GM21723 (cell line): ENCODE measurements at regions not wholly inside any gene's neighbourhood (a gene's known extent, or its start where the extent isn't known, plus 50 kb on each side); places are given as distances from the start of the nearest gene placed in this dataset.

Experiments
- ATAC-seq: cut with Tn5 transposase; IDR thresholded peaks from one replicate; pipeline ENCODE4 v1.9.1; 2021; ENCODE audit warnings: mild to moderate bottlenecking, moderate library complexity; ENCODE audit not compliant: unreplicated experiment

DNA sequence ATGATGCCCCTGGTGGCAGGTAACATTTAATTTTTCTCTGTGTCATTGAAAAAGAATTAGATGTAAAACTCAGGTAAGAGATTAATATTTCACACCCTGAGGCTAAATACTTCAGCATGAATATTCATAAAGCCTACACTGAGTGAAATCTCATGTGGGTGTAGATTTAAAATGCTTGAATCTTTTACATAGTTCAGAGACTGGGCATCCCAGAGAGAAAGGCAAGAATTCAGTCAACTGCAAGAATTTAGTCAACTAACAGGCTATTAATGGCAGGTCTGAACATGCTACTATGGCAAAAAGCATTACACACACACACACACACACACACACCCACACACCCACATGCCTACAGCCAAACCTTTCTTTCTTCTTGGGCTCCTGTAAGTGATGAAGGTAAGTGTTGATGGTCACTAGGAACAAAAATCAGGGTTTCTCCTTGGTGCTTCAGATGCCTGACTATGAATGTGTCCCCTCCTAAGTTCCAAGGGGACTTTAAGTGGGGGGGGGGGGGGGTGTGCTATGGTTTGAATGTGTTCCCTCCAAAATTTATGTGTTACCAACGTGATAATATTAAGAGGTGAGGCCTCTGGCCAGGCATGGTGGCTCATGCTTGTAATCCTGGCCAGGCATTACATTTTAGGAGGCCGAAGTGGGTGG lies 63.7 kb upstream of the PSMD7 start:
- ATAC-seq, result no peak

DNA sequence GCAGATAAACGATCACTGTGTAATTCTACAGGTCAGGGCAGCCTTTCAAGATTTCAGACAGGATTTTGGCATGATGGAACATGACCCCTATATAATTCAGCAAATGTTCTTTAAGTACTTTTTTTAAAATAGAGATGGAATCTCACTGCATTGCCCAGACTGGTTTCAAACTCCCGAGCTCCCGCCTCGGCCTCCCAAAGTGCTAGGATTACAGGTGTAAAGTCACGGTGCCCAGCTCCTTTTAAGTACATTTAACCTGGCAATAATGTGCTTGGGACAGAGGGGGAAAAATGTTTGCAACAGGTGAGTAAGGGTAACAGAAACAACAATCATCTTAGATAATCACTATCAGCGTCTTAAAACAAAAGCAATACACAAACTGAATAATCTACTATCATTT lies 66.5 kb upstream of the PSMD7 start:
- no peak for ATAC-seq

DNA sequence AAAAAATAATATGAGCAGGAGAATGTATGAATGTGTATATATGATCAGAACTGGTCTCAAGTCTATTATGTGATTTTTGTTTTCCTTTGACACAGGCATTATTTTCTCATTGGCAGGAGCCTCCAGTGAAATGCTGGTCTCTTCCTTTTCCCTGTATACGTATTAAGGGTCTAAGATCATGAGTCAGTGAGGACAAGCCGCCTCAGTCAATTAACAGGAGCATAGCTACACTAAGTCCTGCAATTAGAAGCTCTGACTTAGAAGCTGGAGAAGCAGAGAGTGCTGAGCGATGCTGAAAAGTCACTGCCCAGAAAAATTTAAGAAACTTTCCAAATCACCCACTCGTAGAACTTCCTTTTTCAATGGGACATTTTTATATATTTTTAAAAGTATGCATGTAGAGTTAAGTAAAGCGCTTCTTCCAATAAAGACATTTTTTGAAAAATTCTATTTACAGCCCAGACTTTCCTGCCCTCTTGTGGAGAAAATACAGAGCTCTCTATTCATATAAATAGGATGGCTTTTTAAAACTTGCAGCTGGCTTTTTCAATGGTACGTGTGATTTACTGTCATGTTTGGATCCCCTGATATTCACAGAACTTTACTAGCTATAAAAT lies 70.2 kb upstream of the PSMD7 start:
- no peak for ATAC-seq

DNA sequence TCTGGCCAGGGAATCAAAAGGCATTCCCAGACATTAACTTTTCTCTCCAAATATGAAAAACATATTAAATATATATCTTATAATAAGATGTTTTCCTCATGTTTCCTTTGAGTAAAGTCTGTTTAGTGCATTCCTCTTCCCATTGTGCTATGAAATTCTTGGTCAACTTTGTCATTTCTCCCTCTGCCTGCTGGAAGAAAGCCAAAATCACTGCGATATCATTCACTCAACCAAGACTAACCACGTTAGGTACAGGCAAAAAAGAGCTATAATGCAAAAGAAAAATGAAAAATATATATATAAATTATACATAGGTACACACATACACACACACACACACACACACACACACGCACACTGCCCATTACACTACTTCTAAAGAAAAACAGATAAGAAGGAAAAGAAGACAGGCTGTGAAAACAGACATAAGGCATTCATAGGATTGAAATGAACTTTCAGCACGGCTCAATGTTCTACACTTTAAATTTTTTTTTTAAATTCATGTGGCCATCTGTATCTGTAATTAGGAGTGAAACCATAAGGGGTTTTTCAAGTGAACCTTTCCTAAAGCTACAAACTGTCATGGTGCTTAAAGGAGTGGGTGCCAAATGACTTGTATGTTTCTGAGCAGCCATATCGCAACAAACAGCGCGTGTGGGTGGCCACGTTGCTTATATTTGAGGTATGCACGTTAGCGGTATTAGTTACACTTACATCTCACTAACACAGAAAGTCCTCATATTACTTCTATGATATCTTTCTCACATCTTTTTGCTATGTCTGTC lies 71.6 kb upstream of the PSMD7 start:
- no peak for ATAC-seq

DNA sequence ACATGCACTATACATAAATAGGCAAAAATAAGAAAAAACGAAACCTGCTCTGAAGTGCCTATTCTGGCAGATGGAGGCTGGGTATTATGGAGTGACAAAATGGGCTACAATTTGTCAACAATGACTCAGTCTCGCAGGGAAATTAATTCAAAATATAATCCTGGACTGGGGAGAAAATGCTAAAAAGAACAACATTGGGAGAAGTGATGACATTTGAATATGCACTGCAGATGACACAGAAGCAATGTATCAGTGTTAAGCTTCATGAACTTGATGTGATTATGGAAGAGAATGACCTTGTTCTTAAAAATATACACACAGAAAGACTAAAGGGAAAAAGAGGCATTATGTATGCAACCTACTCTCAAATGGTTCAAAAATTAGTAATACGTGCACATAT lies 74.8 kb upstream of the PSMD7 start:
- no peak for ATAC-seq

DNA sequence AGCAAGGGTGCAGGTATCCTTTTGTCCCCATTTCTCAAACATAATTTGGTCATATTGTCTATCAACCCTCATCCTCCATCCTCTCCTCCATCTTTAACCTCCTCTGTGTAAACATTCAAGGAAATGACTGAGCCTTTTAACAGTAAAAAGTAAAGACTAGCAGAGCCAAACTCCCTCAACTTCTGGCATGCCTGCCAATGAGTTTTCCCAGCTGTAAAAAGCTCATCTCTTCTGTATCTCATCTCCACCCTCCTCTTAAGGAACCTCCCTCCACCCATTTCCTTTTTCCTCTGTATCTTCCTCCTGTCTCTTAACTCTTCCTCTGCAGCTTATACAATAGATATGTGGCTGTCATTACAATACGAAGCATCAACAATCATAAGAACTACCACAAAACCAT lies 76.9 kb upstream of the PSMD7 start:
- ATAC-seq, result no peak

DNA sequence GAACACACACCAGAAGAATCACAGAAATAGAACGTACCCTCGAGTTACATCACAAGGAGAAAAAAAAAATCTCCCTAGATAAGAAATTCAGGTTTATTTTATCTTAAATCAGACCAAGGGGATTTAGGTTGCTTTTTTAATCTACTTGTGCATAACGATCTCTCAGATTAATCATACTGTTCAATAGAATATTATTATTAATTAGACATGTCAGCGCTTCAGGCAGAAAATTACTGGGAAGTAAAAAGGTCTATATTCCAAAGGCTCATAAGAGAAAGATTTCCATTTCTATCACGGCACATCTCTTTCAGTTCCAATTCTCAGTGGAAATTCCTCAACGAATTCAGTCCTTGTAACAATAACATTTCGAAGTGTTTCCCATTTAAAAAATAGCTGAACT lies 77.7 kb upstream of the PSMD7 start:
- ATAC-seq, result no peak

DNA sequence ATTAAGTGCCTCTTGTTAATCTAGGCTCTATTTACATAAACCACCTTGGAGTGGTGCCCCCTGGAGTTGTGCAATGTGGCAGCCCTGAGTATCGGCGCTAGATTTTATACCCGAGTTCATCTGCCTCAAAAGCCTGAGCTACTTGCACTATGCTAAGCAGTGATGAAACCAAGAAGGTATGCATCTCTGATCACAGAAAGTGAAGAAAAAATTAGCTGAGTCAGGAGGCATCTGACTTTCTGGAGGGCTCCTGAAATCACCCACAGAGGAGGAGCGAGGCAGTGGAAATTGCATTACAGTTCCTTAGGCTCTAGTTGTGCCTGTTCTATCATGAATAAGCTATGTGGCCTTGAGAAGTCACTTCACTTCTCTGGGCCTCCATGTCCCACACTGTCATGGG lies 80.3 kb upstream of the PSMD7 start:
- ATAC-seq, result no peak

DNA sequence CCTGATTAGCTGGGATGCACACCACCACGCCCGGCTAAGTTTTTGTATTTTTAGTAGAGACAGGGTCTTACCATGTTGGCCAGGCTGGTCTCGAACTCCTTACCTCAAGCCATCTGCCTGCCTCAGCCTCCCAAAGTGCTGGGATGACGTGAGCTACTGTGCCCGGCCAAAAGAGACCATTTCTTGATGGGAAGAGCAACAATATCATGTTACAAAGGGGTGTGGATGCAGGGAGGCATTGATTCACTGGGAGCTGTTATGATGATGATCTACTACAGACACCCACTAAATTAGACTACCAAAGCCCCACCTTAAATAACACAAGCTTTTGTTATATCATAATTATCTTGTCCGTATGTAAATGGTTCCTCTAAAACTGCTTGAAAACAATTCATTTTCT lies 81.4 kb upstream of the PSMD7 start:
- no peak for ATAC-seq

DNA sequence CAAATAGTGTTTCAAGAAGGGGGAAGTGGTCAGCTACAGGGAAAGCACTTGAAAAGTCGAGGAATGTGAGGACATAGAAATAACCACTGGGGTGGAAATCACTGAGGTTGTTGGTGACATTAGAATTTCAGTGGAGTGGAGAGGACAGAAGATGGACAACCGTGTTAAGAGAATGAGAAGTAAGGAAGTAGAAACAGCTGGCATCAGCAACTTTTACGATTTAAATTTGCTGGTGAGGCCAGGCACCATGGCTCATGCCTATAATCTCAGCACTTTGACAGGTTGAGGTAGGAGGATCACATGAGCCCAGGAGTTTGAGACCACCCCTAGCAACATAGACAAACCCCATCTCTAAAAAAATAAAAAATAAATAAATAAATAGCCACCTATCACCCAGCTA lies 83.2 kb upstream of the PSMD7 start:
- ATAC-seq, result no peak

DNA sequence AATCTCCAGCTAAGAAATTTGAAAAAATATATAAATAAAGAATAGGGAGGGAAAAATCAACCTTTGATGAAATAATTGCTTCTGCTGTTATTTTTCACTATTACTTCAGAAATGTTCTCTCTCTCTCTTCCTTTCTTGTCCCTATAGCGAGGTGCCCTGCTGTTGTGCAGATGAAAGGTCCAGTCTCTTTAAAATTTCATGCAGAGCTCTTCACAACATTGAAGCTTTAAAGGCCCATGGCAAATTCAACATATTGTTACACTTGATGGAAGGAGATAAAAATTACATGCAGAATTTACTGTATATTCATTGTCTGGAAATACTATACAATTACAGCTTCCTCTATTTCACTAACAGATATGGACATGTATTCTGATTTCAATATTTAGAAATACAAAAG lies 86.4 kb upstream of the PSMD7 start:
- ATAC-seq, result no peak

DNA sequence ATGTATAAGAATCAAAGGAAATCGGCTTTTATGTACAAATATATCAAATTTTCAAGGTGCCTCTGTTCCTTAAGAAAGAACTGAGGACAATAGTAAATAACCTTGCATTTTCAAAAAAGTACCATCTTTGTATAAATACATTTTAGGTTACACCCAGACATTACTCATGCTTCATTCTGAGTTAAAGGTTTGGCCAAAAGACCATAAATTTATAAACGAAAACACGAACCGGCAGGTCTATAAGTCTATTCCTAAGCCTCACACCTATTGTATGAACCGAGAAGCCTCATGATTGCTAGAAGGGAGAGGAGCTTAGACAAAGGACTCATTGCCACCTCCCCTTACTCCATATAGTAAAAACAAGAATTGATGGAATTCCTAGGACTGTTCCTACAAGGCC lies 94.6 kb upstream of the PSMD7 start:
- ATAC-seq, result no peak

DNA sequence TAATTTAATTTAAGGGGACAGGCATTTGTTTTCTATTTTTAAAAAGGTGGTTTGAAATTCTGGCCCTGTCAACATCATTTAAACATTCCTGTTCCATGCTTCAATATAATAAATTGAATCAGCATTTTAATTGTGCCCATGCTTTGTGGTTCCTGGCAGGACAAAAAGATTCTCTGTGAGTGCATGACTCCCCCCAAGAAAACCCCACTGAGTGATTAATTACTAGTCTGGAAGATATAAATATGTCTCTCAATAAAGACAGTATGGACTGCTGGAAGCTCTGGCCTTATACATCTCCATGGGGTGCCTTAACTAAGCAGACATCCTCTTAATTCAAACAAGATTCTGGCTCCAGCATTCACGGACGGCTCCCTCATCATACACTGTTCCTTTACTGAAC lies 95.0 kb upstream of the PSMD7 start:
- ATAC-seq, result no peak

DNA sequence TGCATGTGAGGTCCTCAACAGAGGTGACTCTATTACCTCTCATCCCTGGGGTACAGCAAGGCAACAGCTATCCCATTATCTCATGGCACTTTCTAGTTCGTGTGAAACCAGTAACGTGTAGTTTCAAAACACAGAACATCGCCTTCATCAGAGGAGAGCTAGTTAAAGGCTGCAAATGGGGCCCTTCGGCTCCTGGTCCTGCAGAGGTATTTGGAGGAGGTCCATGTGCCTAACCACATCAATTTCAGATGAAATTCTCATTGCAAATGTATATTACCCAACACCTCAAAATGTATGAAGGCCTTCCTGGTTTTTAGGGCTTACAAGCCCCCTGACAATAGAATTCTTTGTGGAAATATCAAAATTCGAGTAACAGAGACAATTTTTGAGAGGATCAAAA lies 95.7 kb upstream of the PSMD7 start:
- ATAC-seq, result no peak

DNA sequence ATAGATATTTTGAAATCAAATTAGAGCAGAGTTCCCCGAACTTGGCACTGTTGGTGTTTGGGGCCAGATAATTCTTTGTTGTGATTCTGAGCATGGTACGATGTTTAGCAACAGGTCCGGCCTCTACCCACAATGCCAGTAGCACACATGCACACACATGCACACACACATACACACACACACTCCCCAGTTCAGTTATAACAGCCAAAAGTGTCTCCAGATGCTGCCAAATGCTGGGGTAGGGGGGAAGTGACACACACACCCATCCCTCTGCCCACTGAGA lies 96.8 kb upstream of the PSMD7 start:
- no peak for ATAC-seq

DNA sequence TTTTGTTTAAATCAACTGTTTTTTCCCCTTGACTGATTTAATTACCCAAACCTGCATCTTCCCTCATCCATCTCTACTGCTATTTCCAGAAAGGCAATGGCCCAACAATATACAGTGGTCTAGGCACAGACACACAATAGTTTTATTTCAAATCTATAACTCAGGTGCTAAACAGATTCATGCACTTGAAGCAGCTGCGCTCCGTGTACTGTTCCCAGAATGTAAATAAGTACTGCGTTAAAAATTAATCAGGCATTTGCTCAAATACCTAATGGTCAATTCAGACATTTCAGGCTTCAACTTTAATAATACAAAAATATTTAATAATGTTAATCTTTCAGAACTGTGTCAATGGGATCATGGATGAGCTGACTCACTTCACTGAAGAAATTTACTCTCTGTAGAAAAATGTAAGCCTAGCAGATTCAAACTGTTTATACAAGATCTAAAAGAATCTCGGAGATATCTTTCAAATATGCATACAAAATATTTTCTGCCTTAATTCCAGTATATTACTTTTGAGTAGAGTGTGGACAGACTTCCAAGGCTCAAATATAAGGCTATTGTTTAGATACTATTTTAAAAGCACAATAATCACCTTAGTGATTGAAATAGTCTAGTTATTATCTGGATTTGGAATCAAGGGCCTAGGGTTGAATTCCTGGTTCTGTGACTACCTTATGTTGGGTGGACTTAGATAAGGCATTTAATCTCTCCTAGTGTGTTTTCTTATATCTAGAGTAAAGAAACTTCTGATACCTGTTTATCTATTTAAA lies 97.4 kb upstream of the PSMD7 start:
- ATAC-seq, result no peak

DNA sequence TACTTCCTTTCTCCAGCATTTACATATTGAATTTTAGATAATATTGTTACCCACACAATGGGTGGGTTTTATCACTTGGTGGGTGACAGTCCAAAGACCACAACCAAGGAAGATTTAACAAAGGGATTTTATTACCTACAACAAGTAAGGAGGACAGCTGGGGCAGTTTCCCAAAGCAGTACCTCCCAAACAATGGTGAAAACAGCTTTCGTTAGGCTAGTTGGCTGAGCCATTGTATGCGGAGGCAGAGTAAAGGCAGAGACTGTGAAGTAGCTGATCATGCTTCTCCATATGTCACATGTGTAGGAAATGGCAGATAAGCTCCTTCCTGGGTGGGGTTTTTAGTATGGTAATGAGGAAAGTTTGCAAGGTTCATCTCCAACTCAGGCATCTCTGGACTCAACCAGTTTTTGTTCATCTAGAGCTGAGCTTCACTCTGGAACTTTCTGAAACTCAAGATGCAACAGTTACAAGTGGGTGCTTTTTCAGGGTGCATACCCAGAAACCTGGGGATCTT lies 104.3 kb upstream of the PSMD7 start:
- no peak for ATAC-seq

DNA sequence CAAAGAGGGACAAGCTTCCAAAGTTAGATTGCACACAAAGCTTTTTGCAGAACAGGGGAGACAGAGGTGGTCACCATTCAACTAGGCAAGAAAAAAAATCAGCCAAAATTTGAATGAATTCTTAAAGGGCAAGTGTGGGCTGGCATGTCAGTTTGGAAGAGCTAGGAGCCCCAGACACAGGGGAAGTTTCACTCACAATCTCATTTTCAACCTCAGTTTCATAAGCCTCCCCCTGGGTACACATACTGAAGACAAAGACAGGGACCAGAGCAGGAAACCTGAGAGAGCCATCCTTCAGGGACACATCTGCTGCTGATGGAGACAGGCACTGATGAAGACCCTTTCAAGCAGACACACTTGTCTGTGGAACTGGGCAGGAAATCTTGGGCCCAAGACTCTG lies 106.3 kb upstream of the PSMD7 start:
- ATAC-seq, result no peak

DNA sequence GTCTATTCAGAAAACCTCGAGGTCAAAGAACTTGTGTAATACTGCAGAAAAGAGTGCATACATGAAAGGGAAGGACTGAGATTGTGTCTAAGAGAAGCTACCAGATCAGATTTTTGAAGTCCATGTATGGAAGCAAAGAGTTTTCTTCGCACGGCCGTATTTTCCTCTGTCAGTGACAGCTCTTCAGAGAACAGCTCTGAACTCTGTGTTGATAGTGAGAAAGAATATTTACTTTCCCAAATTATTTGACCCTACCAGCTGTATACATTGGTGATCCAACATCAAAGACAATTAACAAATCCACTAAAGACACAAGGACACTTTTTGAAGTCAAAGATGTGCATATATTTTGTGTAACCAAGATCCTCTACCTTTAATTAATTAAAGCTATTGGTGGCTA lies 107.8 kb upstream of the PSMD7 start:
- ATAC-seq, result no peak

DNA sequence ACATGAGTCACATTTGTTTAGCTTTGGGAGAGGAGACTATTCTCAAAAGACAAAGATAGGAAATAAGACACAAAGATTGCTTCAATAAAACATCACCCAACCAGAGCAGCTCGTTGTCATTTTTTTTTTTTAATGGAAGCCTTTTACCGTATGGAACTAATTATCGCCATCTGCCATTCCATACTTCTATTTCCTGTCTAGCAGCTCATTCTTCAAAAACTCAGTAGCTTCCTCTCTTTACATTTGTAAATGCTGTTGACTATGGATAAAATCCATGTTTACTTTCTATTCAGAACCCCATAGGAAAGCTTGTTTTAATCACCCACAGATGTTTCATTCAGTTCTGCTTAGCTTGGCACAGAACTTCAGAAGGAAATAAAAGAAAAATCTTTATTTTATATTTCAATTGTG lies 110.0 kb upstream of the PSMD7 start:
- no peak for ATAC-seq

DNA sequence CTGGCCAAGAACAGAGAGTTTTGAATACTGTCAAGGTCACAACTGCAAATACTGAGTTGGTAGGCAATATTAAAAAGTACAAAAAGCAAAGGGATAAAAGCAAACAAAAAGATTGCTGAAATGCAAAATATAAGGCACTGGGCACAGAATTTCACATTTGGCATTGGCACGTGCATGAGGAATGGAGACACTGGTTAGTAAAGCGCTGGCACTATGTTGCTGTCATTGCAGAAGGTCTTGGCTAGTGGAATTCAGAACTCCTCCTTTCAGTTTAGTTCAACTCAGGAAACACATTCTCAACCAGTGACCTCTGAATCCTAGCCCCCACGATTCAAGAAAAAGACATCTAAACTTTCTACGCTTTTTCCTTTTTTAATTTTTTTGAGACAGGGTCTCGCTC lies 111.8 kb upstream of the PSMD7 start:
- ATAC-seq, result no peak
